IMR-90 (cell line): ENCODE measurements at regions not wholly inside any gene's neighbourhood (a gene's known extent, or its start where the extent isn't known, plus 50 kb on each side); places are given as distances from the start of the nearest gene placed in this dataset.

Source experiments
- ATAC-seq: fragments of 200-7000 bp; cut with Tn5 transposase; 2 replicates; pipeline ENCODE4 v1.9.1; 2020; ENCODE audit warnings: low read depth, mild to moderate bottlenecking, moderate library complexity
- BruUV-seq: library from RNA; stranded (reverse); fragments of 400-500 nt; replicated peaks from 2 replicates; lab custom pipeline; 2021; lab: Mats Ljungman, UMichigan
- CTCF ChIA-PET: fragments of 300-600 bp; formaldehyde crosslinking; extraction: SDS; loops from one replicate; lab custom pipeline; 2021; ENCODE audit warnings: antibody characterized with exemption; lab: Yijun Ruan, JAX
- POLR2A ChIA-PET: fragments of 300-600 bp; sonication (Branson Sonifier 250); formaldehyde crosslinking; loops from one replicate; lab custom pipeline; 2022; ENCODE audit warnings: antibody characterized with exemption; ENCODE audit not compliant: unreplicated experiment; lab: Charles Lee
- DNase-seq: peaks from one replicate; pipeline ENCODE4 v3.0.0; 2013
- H2AFZ ChIP-seq: replicated peaks from 2 replicates; pipeline ENCODE3; 2013; ENCODE audit warnings: low read length, mild to moderate bottlenecking; ENCODE audit not compliant: poor library complexity
- H2AK5ac ChIP-seq: 2 replicates; pipeline ENCODE4 v1.6.1; 2013; ENCODE audit warnings: low read depth, low read length, inconsistent platforms
- H2AK9ac ChIP-seq: replicated peaks from 2 replicates; pipeline ENCODE3; 2013; ENCODE audit warnings: mild to moderate bottlenecking, low read depth, low read length, moderate library complexity; ENCODE audit not compliant: poor library complexity
- H2BK120ac ChIP-seq: 2 replicates; pipeline ENCODE4 v1.6.1; 2013; ENCODE audit warnings: low read depth, low read length, inconsistent platforms
- H2BK15ac ChIP-seq: 3 replicates; pipeline ENCODE4 v1.6.1; 2013; ENCODE audit warnings: low read depth, low read length, inconsistent platforms
- H2BK20ac ChIP-seq: 2 replicates; pipeline ENCODE4 v1.6.1; 2013; ENCODE audit warnings: low read depth, mild to moderate bottlenecking, inconsistent platforms, low read length, moderate library complexity
- H2BK5ac ChIP-seq: 2 replicates; pipeline ENCODE4 v1.6.1; 2013; ENCODE audit warnings: mild to moderate bottlenecking, low read depth, low read length, inconsistent platforms; ENCODE audit not compliant: poor library complexity, severe bottlenecking
- H3K14ac ChIP-seq: replicated peaks from 2 replicates; pipeline ENCODE4 v1.6.1; 2013; ENCODE audit warnings: low read depth, low read length, inconsistent platforms
- H3K18ac ChIP-seq: 2 replicates; pipeline ENCODE4 v1.6.1; 2013; ENCODE audit warnings: low read depth, low read length, control low read depth
- H3K23ac ChIP-seq: 2 replicates; pipeline ENCODE4 v1.6.1; 2013; ENCODE audit warnings: low read depth, low read length, inconsistent platforms
- H3K27ac ChIP-seq: 2 replicates; pipeline ENCODE4 v1.5.1; 2013; ENCODE audit warnings: mild to moderate bottlenecking, control low read depth, low read length; ENCODE audit not compliant: insufficient read depth
- H3K27me3 ChIP-seq: 2 replicates; pipeline ENCODE4 v1.6.1; 2013; ENCODE audit warnings: low read length; ENCODE audit not compliant: control insufficient read depth, insufficient read depth
- H3K36me3 ChIP-seq: 2 replicates; pipeline ENCODE4 v1.6.1; 2013; ENCODE audit warnings: low read length, mixed read lengths; ENCODE audit not compliant: control insufficient read depth, insufficient read depth
- H3K4ac ChIP-seq: 2 replicates; pipeline ENCODE4 v1.6.1; 2013; ENCODE audit warnings: low read depth, low read length, inconsistent platforms
- H3K4me1 ChIP-seq: 2 replicates; pipeline ENCODE4 v1.6.1; 2013; ENCODE audit warnings: low read length, mixed read lengths; ENCODE audit not compliant: control insufficient read depth, insufficient read depth
- H3K4me2 ChIP-seq: 2 replicates; pipeline ENCODE4 v1.6.1; 2013; ENCODE audit warnings: low read depth, mild to moderate bottlenecking, control low read depth, low read length, moderate library complexity
- H3K4me3 ChIP-seq: 2 replicates; pipeline ENCODE4 v1.5.1; 2013; ENCODE audit warnings: low read depth, mild to moderate bottlenecking, control low read depth, low read length, moderate library complexity; ENCODE audit not compliant: insufficient read depth
- H3K56ac ChIP-seq: 2 replicates; pipeline ENCODE4 v1.6.1; 2013; ENCODE audit warnings: low read length, inconsistent platforms; ENCODE audit not compliant: insufficient read depth; ENCODE audit errors: extremely low read depth
- H3K79me1 ChIP-seq, 2 experiments: 2 replicates each; pipeline ENCODE4 v1.6.1; 2013; ENCODE audit warnings: low read length in 2 of 2, inconsistent platforms in 1 of 2, low read depth in 1 of 2
- H3K9ac ChIP-seq: 2 replicates; pipeline ENCODE4 v1.6.1; 2013; ENCODE audit warnings: low read depth, low read length, control low read depth
- H3K9me1 ChIP-seq: 2 replicates; pipeline ENCODE4 v1.6.1; 2013; ENCODE audit warnings: low read length, inconsistent platforms; ENCODE audit not compliant: insufficient read depth
- H3K9me3 ChIP-seq: 2 replicates; pipeline ENCODE4 v1.6.1; 2013; ENCODE audit warnings: low read length; ENCODE audit not compliant: control insufficient read depth, insufficient read depth
- H4K20me1 ChIP-seq: 2 replicates; pipeline ENCODE4 v1.6.1; 2013; ENCODE audit warnings: low read length, inconsistent platforms; ENCODE audit not compliant: insufficient read depth
- H4K5ac ChIP-seq: 2 replicates; pipeline ENCODE4 v1.6.1; 2013; ENCODE audit warnings: mild to moderate bottlenecking, low read depth, low read length, control low read depth
- H4K8ac ChIP-seq, 2 experiments: 2 replicates each; pipeline ENCODE4 v1.6.1; 2013; ENCODE audit warnings: low read depth in 2 of 2, low read length in 2 of 2, control low read depth in 1 of 2, inconsistent platforms in 1 of 2
- H4K91ac ChIP-seq: 2 replicates; pipeline ENCODE4 v1.6.1; 2013; ENCODE audit warnings: low read depth, low read length, inconsistent platforms; ENCODE audit not compliant: insufficient read depth
- BHLHE40 ChIP-seq: fragments of 150-350 bp; IDR thresholded peaks from 2 replicates; pipeline ENCODE4 v1.6.1; 2016; ENCODE audit warnings: mild to moderate bottlenecking, low read depth, low read length
- CEBPB ChIP-seq: IDR thresholded peaks from 2 replicates; pipeline ENCODE4 v1.6.1; 2012; ENCODE audit warnings: low read depth, low read length, improper control_type of control experiment
- CHD1 ChIP-seq: IDR thresholded peaks from 2 replicates; pipeline ENCODE4 v1.6.1; 2012; ENCODE audit warnings: low read depth, low read length, improper control_type of control experiment
- CTCF ChIP-seq: conservative IDR thresholded peaks from 2 replicates; pipeline ENCODE4 v1.5.1; 2012; ENCODE audit warnings: mild to moderate bottlenecking, low read depth, low read length, improper control_type of control experiment
- FOS ChIP-seq: fragments of 150-350 bp; IDR thresholded peaks from 2 replicates; pipeline ENCODE4 v1.6.1; 2016; ENCODE audit warnings: low read depth, low read length
- MAFK ChIP-seq: IDR thresholded peaks from 2 replicates; pipeline ENCODE4 v1.6.1; 2012; ENCODE audit warnings: low read depth, low read length, improper control_type of control experiment
- MAZ ChIP-seq: IDR thresholded peaks from 2 replicates; pipeline ENCODE4 v1.6.1; 2012; ENCODE audit warnings: low read depth, mild to moderate bottlenecking, low read length, improper control_type of control experiment, moderate library complexity, borderline replicate concordance
- MXI1 ChIP-seq: IDR thresholded peaks from 2 replicates; pipeline ENCODE4 v1.6.1; 2012; ENCODE audit warnings: low read depth, mild to moderate bottlenecking, low read length, moderate library complexity, borderline replicate concordance
- NFE2L2 ChIP-seq: fragments of 150-350 bp; IDR thresholded peaks from 2 replicates; pipeline ENCODE4 v1.6.1; 2016; ENCODE audit warnings: low read depth, mild to moderate bottlenecking, low read length
- POLR2A ChIP-seq: IDR thresholded peaks from 2 replicates; pipeline ENCODE4 v1.6.1; 2012; ENCODE audit warnings: mild to moderate bottlenecking, low read depth, low read length
- RAD21 ChIP-seq: IDR thresholded peaks from 2 replicates; pipeline ENCODE4 v1.6.1; 2012; ENCODE audit warnings: low read length, improper control_type of control experiment
- RCOR1 ChIP-seq: IDR thresholded peaks from 2 replicates; pipeline ENCODE4 v1.6.1; 2012; ENCODE audit warnings: mild to moderate bottlenecking, low read length, improper control_type of control experiment; ENCODE audit not compliant: insufficient replicate concordance
- RFX5 ChIP-seq: IDR thresholded peaks from 2 replicates; pipeline ENCODE4 v1.8.0; 2012; ENCODE audit warnings: low read depth, mild to moderate bottlenecking, low read length, moderate library complexity
- SMC3 ChIP-seq: fragments of 150-350 bp; IDR thresholded peaks from 2 replicates; pipeline ENCODE4 v1.6.1; 2016; ENCODE audit warnings: low read depth, mild to moderate bottlenecking, antibody characterized with exemption, low read length, moderate library complexity
- USF2 ChIP-seq: fragments of 150-350 bp; IDR thresholded peaks from 2 replicates; pipeline ENCODE4 v1.6.1; 2017; ENCODE audit warnings: mild to moderate bottlenecking, antibody characterized with exemption, low read length, low read depth
- WGBS, 2 experiments: methylation state at CpG; one replicate each; pipeline versions ENCODE4 v1.1.5 to v1.1.7; 2013; ENCODE audit warnings: missing lambda C conversion rate in 2 of 2; ENCODE audit not compliant: insufficient read length in 1 of 2; ENCODE audit errors: extremely low coverage in 2 of 2; 5-methylcytosine and 5-hydroxymethylcytosine counted together
- dilution Hi-C: fragments of 300-500 bp; cut with HindIII; formaldehyde crosslinking; loops from one replicate; pipeline ENCODE4 v1.14.3; 2018; ENCODE audit warnings: low sequenced_read_pairs; ENCODE audit not compliant: unreplicated experiment
- in situ Hi-C: fragments of 300-500 bp; cut with MboI; formaldehyde crosslinking; loops from 3 replicates; pipeline ENCODE4 v1.14.3; 2019; ENCODE audit warnings: low sequenced_read_pairs, inconsistent platforms, mixed read lengths
- intact Hi-C: fragments of 100-400 bp; cut with micrococcal nuclease; formaldehyde crosslinking; loops from 2 replicates; pipeline ENCODE4 v1.10.0; 2022
- TF ChIP-seq, protein P1 (sequence below): fragments of 150-350 bp; IDR thresholded peaks from 2 replicates; pipeline ENCODE4 v1.6.1; 2016; ENCODE audit warnings: low read depth, mild to moderate bottlenecking, low read length, moderate library complexity, borderline replicate concordance

DNA sequence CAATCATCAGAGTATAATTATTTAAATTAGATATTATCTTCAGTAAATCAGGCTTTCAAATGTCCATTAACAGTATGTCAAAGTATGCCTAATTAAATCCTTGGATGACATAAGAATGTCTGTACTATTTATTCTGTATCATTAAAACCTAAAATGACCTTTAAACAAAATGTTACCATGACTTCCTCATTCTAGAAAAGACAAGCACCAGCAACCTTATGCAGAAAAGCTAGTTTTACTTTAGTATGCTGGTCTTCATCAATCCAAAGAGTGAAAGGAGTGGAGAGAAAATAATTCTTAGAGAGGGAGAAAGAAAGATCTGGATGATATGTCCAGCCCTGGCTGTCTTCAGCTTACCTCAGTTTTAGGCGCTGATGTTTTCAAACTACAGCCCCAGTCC lies 140.1 kb upstream of the UBE2E2 start:
- Histone ChIP-seq H3K4me1 (no peaks in the 10 kb centered on the region), H3K14ac (no peak overlapping the region), H3K9ac (no peak overlapping the region), H2BK20ac (no peak overlapping the region), H4K5ac (no peak overlapping the region), H3K27ac (no peak overlapping the region), H2BK5ac (no peak overlapping the region), H2AK5ac (no peak overlapping the region), H4K8ac (no peak overlapping the region), H3K4me3 (no peak overlapping the region), H3K23ac (no peak overlapping the region), H3K4me2 (no peak overlapping the region), H3K9me1 (no peaks in the 10 kb centered on the region), H3K79me1 (no peaks in the 10 kb centered on the region), H3K9me3 (no peaks in the 10 kb centered on the region), H3K4ac (no peak overlapping the region), H2BK15ac (no peak overlapping the region), H4K91ac (no peak overlapping the region), H3K27me3 (peaks cover 2% of the 10 kb centered on the region; the same call in 1 of the 2 replicates), H2AFZ (no peak overlapping the region), H3K56ac (no peak overlapping the region), H3K18ac (no peak overlapping the region), H2BK120ac (no peak overlapping the region), H3K36me3 (no peaks in the 10 kb centered on the region), H2AK9ac (no peak overlapping the region), H4K20me1 (no peaks in the 10 kb centered on the region)
- dilution Hi-C loops = no loop called here
- no TSS peak for BruUV-seq
- ChIA-PET POLR2A (no interaction called here), CTCF (no interaction called here)
- no peak for DNase-seq
- ATAC-seq = no peak
- in situ Hi-C loops = no loop called here
- intact Hi-C loops = no loop called here
- WGBS, 2 experiments = no CpG with 5 or more reads among the region's 1 CpG
- TF ChIP-seq CTCF = no peak
- TF ChIP-seq USF2 = no peak
- TF ChIP-seq MAZ = no peak
- TF ChIP-seq MXI1 = no peak
- no peak for TF ChIP-seq MAFK
- no peak for TF ChIP-seq FOS
- TF ChIP-seq, protein P1, sequence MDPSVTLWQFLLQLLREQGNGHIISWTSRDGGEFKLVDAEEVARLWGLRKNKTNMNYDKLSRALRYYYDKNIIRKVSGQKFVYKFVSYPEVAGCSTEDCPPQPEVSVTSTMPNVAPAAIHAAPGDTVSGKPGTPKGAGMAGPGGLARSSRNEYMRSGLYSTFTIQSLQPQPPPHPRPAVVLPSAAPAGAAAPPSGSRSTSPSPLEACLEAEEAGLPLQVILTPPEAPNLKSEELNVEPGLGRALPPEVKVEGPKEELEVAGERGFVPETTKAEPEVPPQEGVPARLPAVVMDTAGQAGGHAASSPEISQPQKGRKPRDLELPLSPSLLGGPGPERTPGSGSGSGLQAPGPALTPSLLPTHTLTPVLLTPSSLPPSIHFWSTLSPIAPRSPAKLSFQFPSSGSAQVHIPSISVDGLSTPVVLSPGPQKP = no peak
- no peak for TF ChIP-seq CHD1
- no peak for TF ChIP-seq RFX5
- no peak for TF ChIP-seq POLR2A
- TF ChIP-seq RCOR1 = no peak
- no peak for TF ChIP-seq BHLHE40
- TF ChIP-seq RAD21 = no peak
- no peak for TF ChIP-seq CEBPB
- no peak for TF ChIP-seq NFE2L2
- TF ChIP-seq SMC3 = no peak
